Hematopoietic multipotent progenitor cell treated with erythropoietin and hydrocortisone succinate and interleukin-3 and kit ligand, for 17 days (in vitro differentiated cells): ENCODE measurements at regions not wholly inside any gene's neighbourhood (a gene's known extent, or its start where the extent isn't known, plus 50 kb on each side); places are given as distances from the start of the nearest gene placed in this dataset.
"Not testable (repeated sequence)": the region's sequence is repeated elsewhere in the genome, so short reads cannot be mapped to it uniquely, and the experiment has no call there.

Source experiments
- DNase-seq: peaks from one replicate; pipeline ENCODE4 v3.0.0-alpha.2; 2015; ENCODE audit warnings: low spot score

DNA sequence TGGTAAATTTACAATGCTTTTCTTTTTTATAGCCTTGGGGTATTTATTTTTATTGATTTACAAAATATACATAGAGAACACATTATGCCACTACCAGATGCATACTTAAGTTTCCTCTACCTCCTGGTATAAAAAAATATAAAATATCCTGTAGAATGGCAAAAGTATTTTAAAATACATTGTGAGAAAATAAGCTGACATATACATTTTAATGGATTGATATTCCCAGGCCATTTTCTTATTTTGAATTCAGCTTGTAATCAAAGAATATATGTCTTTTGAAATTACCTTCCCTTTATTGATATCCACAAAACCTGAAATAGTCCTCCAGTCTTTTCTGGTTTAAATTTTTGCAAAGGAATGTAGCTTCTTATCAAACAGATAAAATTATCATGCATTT is 923.9 kb downstream of the CDH18 start:
- DNase-seq: no peak

DNA sequence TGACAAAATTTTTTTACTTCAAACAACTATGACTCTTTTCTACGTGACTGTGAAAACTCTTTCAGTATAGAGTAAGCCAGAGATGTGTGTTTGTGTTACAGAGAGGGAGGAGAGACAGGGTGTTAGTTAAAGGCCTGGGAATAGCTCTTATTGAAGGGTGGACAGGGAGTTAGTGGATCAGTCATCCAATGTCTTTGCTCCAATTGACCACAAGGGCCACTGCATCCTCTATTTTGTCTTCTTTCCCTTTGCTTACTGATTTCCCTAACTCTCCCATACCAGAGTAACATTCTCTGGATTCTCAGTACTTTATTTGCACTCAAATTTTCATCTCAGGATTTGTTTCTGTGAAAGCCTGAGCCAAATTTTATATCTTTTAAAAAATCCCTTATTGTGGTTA is 920.3 kb downstream of the CDH18 start:
- DNase-seq: no peak

DNA sequence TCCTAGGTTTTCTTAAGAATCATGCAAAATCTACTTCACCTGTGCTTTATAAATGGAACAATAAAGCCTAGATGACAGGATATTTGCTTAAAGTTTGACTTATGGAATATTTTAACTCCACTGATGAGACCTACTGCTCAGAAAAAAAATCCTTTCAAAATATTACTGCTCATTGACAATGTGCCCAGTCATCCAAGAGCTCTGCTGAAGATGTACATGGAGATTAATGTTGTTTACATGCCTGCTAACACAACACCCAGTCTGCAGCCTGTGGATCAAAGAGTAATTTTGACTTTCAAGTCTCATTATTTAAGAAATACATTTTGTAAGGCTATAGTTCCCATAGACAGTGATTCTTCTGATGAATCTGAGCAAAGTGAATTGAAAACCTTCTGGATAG is 889.6 kb downstream of the CDH18 start:
- no peak for DNase-seq

DNA sequence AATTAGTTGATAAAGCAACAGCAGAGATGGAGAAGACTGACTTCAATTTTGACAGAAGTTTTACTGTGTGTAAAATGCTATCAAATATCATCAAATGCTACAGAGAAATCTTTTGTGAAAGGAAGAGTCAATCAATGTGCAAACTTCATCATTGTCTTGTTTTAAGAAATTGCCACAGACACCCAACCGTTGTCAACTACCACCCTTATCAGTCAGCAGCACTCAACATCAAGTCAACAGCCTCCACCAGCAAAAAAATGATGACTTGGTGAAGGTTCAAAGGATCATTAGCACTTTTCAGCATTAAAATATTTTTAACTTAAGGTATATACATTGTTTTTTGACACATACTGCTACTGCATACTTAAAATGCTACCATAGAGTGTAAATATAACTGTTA is 888.8 kb downstream of the CDH18 start:
- no peak for DNase-seq

DNA sequence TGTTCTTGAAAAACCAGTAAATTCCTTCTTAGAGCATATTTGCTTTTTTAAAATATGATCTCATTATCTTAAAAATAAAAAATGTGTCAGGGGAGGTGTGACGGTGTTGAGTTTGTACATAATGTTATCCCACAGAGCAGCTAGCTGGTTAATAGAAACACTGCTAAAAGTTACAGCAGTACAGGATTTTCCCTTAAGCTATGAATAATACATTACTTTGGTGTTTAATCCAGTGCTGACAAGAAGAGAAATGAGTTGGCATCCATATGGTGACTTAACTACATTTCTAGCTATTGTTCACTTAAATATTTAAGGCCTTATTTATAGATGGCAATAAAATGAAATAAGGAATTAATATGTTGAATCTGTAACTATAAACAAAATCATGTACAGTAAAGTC is 883.1 kb downstream of the CDH18 start:
- DNase-seq: no peak

DNA sequence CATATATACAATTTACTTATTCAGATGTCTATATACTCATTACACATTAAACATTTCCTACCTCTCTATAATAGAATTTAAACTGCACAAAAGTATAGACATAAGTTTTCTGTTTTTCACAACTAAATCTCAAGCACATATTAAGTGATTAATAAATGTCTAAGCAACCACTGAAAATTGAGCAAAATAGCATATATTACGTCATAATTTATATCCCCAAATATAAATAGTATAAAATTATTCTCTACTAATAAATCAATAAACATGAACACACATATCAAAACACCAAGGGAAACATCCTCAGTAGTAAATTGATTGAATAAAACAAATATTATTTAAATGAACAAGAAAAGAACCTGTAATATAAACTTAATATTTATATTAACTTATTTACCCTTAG is 865.1 kb downstream of the CDH18 start:
- no peak for DNase-seq

DNA sequence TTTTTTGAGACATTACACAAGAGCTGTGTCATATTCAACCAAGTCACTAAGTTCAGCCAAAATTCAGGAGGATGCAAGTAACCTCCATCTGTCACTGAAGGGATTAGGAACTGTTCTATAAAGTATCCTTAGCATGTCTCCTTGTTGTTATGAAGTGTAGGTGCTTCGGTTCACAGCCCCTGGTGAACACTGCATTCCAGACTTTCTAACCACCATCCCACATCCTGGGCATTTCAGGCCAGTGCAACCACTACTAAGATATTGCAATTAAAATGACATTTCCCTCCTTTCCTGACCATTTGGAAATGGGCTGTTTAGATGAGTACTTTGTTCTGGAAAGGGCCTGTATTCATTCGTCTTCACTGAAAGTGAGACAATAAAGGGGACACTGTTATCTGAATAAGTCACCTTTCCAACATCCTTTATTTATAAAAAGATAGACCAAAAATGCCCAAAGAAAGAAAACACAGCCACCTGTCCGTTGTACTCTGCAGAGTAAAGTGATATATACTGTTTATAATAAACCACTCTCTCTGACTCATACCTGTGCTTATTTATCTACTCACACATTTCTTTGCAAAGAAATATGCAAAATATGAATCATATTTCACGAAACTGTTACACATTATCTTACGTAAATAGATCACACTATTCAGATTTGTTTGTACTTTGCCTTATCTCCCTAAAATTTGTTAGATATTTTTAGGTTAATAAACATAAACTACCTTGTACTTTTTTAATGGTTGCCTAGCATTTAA is 861.9 kb downstream of the CDH18 start:
- DNase-seq: no peak

DNA sequence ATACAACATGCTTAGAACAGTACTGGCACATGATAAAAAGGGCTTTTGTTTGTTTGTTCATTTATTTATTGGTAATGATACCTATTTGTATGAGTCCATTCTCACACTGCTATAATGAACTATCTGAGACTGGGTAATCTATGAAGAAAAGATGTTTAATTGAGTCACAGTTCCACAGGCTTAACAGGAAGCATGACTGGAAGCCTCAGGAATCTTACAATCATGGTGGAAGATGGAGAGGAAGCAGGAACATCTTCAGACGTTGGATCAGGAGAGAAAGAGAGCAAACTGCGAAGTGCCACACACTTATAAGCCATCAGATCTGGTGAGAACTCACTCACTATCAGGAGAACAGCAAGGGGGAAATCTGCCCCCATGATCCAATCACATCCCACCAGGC is 847.7 kb downstream of the CDH18 start:
- DNase-seq: no peak

DNA sequence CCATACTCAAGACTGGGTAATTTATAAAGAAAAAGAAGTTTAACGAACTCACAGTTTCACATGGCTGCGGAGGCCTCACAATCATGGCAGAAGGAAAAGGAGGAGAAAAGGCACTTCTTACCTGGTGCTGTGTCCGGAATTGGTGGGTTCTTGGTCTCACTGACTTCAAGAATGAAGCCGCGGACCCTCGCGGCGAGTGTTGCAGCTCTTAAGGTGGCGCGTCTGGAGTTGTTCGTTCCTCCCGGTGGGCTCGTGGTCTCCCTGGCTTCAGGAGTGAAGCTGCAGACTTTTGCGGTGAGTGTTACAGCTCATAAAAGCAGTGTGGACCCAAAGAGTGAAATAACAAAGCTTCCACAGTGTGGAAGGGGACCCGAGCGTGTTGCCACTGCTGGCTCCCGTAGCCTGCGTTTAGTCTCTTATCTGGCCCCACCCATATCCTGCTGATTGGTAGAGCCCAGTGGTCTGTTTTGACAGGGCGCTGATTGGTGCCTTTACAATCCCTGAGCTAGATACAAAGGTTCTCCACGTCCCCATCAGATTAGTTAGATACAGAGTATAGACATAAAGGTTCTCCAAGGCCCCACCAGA is 846.0 kb downstream of the CDH18 start:
- not testable (repeated sequence) for DNase-seq

DNA sequence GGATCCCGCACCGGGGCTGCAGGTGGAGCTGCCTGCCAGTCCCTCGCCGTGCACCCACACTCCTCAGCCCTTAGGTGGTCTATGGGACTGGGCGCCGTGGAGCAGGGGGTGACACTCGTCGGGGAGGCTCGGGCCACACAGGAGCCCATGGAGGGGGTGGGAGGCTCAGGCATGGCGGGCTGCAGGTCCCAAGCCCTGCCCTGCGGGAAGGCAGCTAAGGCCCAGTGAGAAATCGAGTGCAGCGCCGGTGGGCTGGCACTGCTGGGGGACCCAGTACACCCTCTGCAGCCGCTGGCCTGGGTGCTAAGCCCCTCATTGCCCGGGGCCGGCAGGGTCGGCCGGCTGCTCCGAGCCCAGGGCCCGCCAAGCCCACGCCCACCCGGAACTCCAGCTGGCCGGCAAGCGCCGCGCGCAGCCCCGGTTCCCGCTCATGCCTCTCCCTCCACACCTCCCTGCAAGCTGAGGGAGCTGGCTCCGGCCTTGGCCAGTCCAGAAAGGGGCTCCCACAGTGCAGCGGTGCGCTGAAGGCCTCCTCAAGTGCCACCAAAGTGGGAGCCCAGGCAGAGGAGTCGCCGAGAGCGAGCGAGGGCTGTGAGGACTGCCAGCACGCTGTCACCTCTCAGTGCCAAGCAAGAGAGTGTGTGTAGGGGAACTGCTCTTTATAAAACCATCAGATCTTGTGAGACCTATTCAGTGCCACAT is 845.1 kb downstream of the CDH18 start:
- DNase-seq: not testable (repeated sequence)

DNA sequence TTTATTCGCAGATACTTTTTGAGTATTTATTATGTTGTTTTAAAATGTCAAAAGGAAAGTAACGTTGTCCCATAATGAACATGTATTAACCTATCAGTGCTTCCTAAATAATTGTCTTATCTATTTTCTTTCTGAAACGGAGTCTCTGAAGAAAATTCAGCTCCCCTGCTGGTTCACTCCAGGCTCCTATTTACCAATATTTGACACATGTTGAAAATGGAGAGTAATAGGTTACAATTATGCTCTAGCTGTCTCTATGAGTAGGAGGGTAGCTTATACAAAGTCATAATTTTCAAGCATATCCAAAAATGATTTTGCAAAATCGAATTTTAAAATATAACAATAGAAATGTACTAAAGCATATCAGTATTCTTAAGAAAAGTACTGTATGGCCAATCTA is 844.1 kb downstream of the CDH18 start:
- no peak for DNase-seq

DNA sequence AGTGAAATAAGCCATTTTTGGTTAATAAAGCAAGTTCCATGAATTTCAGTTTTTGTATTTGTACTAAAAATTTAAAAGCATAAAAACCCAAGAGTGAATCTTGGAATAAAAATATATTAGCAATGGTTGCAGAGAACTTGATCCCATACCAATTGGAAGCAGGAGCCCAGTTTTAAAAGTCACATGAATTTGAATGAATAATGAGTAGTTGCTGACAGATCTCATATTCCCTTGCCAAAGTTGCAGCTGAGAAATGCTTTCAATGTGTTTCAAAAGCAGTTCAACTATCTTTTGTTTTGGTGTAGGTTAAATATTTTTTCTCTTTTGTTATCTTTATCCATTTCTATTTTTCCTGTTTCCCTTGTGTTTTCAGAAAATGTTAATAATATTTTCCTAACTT is 818.6 kb downstream of the CDH18 start:
- DNase-seq: no peak

DNA sequence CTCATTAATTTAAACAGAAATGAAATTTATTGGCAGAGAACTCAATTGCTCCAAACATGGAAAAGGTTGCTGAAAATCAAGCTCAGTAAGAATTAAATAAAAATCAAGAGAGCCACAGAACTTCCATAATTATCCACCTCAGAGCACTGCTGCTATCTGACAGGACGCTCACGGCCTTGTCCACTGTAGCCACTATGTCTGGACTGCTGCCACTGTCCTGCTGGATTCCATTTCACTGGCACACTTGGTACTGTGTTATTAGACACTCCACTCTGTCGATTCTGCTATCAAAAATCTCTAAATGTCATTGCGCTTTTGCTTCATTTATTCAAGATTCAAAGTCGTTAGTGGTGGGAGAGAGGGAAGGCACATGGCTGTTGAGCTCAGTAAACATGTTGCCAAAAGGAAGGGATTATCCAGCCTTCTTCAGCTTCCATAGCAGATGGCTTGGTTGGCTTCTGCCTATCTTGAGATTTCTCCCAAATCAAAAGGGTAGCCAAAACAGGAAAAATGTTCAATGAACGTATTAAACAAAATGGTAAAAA is 815.0 kb downstream of the CDH18 start:
- no peak for DNase-seq

DNA sequence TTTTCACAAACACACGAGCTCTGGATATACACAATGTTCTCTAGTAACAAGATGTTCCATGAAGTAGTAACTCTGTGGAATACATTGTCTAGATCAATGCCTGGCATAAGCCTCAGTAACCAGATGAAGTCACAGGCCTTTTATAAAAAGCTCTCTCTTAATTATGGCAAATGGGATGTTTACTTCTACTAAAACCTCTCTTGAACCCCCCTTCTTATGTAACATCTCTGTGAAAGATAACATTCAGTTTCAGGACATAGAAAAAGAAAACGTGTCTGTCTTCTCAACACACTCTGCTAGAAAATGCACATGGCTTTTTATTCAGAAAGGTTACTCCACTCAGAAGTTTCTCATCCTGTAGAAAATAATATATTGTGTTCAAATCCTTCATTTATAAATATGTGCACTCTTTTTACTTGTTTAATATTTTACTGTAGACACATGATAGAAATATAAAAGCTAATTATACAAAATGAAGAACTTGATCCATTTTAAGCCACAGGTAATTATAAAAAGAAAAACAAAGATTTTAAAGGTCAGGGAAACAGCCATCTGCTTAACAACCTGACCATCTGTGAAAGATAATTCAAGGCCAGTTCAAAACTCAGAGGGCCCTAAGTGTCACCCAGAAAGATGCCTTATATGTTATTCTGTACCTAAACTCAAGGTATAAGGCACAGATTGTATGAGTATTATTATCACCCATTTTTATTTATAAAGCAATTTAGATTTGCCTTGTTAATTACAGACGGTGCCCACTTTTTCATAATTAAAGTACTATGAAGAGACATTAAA is 812.0 kb downstream of the CDH18 start:
- DNase-seq: no peak

DNA sequence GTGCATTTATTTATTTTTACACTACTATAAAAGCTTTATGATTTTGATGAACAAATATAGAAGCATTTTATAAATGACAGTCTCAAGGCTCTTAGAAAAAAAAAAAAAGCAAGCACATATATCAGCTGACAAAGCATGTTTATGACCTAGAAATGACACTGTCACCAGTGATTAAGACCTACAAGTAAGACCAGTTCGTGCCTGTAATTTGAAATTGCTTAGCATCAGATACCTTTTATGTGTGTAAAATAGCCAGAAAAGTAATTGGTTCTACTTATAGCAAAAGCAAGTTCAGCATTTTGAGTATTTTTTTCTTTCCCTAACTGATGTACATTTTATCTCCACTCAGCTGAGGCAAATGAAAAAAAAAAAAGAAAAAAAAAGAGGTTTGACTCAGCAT is 808.4 kb downstream of the CDH18 start:
- no peak for DNase-seq

DNA sequence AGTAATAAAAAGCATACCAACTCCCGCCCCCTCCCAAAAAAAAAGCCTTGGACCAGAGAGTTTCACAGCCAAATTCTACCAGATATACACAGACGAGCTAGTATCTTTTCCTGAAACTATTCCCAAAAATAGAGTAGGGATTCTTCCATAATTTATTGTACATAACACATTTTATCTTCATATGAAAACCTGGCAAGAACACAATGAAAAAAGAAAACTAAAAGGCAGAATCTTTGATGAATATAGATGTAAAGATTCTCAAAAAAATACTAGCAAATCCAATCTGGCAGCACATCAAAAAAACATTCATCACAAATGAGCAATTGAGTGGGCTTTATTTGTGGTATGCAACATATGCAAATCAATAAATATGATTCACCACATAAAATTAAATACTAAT is 798.8 kb downstream of the CDH18 start:
- DNase-seq: no peak

DNA sequence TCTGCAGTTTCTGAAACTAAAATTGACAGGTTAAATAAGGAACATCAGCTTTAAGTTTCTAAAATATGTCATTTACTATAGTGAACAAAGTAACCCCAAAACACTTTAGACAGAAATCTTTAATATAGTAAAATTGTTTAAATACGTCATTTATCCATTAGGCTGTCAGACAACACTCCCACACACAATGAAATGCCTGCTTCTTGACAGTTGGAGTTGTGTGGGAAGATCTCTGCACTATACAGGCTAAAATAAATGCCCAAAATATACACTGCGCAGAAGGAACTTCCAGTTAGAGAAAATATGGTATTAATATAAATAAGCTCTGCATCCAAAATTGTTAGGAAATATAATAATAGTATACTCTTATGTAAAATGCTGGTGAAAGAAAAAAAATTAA is 794.4 kb downstream of the CDH18 start:
- no peak for DNase-seq

DNA sequence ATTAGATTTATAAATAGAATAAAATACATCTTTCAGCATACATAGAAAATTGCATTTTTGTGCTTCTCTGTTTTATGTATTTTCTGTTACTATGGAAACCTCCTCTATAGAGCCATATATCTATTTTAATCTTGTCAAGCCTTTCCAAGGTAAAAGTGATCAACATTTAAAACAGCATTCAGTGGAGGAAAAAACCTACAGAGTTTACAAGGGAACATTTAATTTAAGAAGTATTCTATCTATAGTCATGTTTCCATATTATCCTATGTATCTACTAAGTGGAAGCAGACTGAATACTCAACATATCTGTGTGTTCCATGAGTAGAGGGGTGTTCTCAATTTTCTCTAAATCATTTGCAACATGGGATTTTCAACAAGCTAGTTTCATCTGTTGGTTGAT is 791.4 kb downstream of the CDH18 start:
- no peak for DNase-seq

DNA sequence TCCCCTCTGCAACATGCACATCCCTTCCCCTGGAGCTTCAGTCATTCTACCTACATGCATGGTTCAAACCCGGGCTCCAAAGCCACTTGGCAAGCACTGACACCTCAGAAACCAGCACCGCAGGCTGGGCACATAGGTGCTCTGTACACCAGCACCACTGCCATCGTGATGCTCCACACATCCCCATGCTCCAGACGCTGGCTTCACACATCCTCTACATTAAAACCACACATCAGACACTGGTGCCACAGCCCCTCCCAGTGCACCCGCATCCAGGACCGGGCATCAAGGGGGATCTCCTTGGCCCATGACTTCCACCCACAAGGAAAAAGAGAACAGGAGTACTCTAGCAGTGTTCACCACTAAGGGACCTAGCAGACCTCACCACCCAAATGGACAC is 787.7 kb downstream of the CDH18 start:
- DNase-seq: no peak

DNA sequence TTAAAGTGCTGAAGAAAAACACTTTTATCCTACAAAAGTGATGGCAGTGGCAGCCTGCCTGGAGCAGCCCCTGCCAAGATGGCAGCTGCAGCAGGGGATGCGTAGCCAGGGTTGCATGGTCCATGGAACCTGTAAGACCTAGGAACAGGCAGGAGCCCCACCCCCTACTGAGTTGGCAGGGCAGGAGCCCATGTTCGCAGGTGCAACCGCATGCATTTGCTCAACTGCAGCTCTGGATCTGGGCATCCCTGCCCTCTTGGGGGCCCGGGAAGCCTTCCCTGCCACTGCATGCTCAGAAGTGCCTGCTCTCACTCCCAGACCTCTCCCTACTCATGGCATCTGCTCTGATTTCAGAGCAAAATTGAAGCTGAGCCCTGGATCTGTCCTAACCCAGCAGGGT is 779.6 kb downstream of the CDH18 start:
- no peak for DNase-seq

DNA sequence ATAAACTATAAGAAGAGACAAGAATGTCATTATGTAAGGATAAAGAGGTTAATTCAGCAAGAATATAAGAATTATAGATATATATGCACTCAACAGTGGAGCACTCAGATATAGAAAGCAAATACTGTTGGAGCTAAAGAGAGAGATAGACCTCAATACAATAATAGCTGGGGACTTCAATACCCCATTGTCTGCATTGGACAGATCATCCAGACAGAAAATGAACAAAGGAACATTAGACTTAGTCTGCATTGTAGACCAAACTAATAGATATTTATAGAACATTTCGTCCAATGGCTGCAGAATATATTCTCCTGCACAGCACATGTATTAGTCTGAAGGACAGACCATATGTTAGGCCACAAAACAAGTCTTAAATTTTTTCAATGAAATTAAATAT is 777.1 kb downstream of the CDH18 start:
- DNase-seq: no peak

DNA sequence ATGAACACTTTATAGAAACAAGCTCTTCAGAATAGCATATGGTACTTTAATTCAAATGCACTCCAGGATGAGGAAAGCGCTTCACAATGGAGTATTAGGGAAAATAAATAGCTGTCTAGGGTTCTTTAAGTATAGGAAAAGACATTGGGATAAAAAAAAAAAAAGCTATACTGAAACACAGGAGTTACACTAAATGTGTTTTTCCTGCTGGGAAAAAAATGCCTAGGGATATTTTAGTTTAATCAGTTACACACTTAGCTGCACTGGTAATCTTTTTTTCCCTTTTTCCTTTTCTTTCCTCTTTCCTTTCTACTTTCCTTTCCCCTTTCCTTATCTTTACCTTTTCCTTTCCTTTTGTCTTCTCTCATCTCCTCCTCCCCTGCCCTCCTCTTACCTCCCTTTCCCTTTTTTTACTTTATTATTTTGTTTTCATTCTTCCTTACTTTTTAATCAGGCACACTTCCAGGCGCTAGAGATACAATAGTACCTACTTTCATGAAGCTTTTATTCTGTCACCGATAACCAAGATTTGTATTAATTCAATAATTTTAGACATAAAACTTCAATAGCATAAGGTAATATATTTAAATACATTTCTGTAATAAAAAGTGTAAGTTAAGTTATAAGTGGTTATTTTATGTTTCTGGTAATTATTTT is 758.7 kb downstream of the CDH18 start:
- no peak for DNase-seq
